Rectal smooth muscle tissue (tissue), 1 donor: ENCODE measurements at regions not wholly inside any gene's neighbourhood (a gene's known extent, or its start where the extent isn't known, plus 50 kb on each side); places are given as distances from the start of the nearest gene placed in this dataset.
"Not testable (repeated sequence)": the region's sequence is repeated elsewhere in the genome, so short reads cannot be mapped to it uniquely, and the experiment has no call there.

Experiments
- H3K27ac ChIP-seq: one replicate; pipeline ENCODE4 v1.7.0; 2013; ENCODE audit warnings: low read depth, low read length, inconsistent platforms
- H3K27me3 ChIP-seq: one replicate; pipeline ENCODE4 v1.7.0; 2013; ENCODE audit warnings: low read length; ENCODE audit not compliant: control insufficient read depth, insufficient read depth
- H3K36me3 ChIP-seq: one replicate; pipeline ENCODE4 v1.7.0; 2013; ENCODE audit warnings: low read length; ENCODE audit not compliant: control insufficient read depth, insufficient read depth
- H3K4me1 ChIP-seq: one replicate; pipeline ENCODE4 v1.7.0; 2013; ENCODE audit warnings: low read length; ENCODE audit not compliant: control insufficient read depth, insufficient read depth
- H3K4me3 ChIP-seq: one replicate; pipeline ENCODE4 v1.7.0; 2013; ENCODE audit warnings: low read length
- H3K9ac ChIP-seq: one replicate; pipeline ENCODE4 v1.7.0; 2013; ENCODE audit warnings: low read length

DNA sequence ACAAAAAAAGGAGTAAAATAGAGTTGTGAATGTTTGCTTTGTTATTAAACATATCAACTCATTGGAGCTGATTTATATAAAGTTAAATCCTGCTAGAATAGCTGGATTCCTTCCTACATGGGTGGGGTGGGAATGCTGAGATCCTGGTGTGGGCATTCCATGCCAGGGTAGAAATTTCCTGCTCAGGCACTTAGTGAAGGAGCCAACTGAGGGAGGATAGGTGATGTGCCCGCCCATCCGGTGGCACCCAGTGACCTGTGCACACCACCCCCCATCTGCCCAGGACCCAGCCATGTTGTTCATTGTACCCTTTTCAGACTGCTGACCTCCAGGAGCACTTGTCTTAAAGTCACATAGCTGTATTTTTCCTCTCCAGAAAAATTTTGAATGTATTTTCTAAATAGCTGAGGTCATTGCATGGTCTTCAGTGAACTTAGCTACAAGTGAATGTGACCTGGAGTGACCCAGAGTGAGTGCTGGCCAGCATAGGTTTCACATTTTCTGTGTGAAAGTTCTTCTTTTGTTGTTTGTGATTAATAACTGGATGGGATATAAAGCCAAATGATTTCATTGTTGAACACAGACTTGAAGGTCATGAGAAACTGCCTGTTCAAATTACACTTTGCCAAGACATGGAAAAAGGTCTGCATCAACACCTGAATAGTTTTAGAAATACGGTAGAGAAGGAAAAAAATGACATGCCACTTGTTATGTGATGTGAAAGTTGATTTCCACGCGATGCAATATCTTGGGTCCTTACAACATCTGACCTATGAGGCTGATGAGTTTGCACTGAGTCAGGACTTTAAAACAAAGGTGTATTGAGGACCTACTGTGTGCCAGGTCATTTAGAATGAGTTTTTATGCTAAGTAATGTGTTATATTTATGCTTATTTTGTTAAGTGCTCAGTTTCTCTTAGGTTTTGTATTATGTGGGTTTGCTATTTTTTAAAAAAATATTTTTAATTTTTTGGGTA is 77.2 kb downstream of the UTRN start:
- no peak overlapping the region for H3K4me3 ChIP-seq
- H3K9ac ChIP-seq = no peak overlapping the region
- H3K36me3 ChIP-seq = no peaks in the 10 kb centered on the region
- H3K4me1 ChIP-seq = no peaks in the 10 kb centered on the region
- H3K27ac ChIP-seq = no peak overlapping the region
- H3K27me3 ChIP-seq = no peaks in the 10 kb centered on the region

DNA sequence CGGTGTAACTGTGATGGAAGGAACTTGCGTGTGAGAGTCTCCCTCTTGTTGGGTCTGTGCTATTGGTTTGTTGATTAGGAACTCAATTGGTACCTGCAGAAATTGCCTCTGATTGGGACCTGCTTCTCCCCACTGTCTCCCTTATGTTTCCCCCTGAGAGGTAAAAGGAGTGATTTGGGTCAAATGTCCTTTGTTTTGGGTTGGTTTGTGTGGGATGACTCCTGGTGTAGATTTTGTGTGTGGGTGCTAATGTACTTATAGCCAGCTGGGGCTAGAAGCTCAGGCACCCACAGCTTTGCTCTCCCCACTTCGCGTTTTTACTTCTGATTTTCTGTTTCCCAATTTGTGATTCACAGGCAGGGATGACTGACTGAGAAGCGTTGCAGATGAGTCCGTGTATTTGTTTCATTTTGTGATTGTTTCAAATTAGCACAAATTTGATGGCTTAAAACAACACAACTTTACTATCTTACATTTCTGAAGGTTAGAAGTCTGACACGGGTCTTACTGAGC is 79.1 kb downstream of the UTRN start:
- no peaks in the 10 kb centered on the region for H3K36me3 ChIP-seq
- H3K4me1 ChIP-seq = no peaks in the 10 kb centered on the region
- H3K27me3 ChIP-seq = no peaks in the 10 kb centered on the region
- no peak overlapping the region for H3K27ac ChIP-seq
- no peak overlapping the region for H3K4me3 ChIP-seq
- no peak overlapping the region for H3K9ac ChIP-seq

GRCh38 chr6:144364782-144365181 is 79.6 kb downstream of the UTRN start:
- Histone ChIP-seq H3K9ac (no peak overlapping the region), H3K4me3 (no peak overlapping the region), H3K27ac (no peak overlapping the region), H3K36me3 (no peaks in the 10 kb centered on the region), H3K27me3 (no peaks in the 10 kb centered on the region), H3K4me1 (no peaks in the 10 kb centered on the region)

GRCh38 chr6:144365271-144365670 is 80.1 kb downstream of the UTRN start:
- Histone ChIP-seq H3K4me3 (no peak overlapping the region), H3K36me3 (no peaks in the 10 kb centered on the region), H3K27ac (no peak overlapping the region), H3K9ac (no peak overlapping the region), H3K4me1 (no peaks in the 10 kb centered on the region), H3K27me3 (no peaks in the 10 kb centered on the region)

DNA sequence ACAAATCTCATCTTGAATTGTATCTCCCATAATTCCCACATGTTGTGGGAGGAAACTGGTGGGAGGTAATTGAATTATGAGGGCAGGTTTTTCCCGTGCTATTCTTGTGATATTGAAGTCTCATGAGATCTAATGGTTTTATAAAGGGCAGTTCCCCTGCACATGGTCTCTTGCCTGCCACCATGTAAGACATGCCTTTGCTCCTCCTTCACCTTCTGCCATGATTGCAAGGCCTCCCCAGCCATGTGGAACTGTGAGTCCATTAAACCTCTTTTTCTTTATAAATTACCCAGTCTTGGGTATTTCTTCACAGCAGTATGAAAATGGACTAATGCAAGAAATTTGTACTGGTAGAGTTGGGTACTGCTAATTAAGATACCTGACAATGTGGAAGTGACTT is 84.6 kb downstream of the UTRN start:
- not testable (repeated sequence) for H3K27me3 ChIP-seq, H3K4me1 ChIP-seq, H3K27ac ChIP-seq, H3K4me3 ChIP-seq, H3K9ac ChIP-seq, H3K36me3 ChIP-seq

DNA sequence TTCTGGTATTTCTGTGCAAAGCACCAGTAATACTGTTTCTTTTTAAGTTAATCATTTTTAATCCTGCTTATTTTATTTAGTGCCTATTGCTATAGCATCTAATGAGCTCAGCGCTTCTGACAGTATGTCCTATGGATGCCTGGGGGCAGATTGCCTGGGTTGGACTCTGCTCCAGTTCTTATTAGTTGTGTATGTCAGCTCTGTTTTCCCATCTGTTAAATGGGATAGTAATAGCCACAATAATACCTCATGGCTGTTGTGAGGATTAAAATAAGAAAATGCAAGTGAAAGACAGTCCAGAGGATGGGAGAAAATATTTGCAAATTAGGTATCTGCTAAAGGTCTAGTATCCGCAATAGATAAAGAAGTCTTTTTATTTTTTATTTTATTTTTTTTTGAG is 87.0 kb downstream of the UTRN start:
- Histone ChIP-seq H3K27ac (no peak overlapping the region), H3K4me3 (no peak overlapping the region), H3K36me3 (no peaks in the 10 kb centered on the region), H3K9ac (no peak overlapping the region), H3K27me3 (no peaks in the 10 kb centered on the region), H3K4me1 (no peaks in the 10 kb centered on the region)

DNA sequence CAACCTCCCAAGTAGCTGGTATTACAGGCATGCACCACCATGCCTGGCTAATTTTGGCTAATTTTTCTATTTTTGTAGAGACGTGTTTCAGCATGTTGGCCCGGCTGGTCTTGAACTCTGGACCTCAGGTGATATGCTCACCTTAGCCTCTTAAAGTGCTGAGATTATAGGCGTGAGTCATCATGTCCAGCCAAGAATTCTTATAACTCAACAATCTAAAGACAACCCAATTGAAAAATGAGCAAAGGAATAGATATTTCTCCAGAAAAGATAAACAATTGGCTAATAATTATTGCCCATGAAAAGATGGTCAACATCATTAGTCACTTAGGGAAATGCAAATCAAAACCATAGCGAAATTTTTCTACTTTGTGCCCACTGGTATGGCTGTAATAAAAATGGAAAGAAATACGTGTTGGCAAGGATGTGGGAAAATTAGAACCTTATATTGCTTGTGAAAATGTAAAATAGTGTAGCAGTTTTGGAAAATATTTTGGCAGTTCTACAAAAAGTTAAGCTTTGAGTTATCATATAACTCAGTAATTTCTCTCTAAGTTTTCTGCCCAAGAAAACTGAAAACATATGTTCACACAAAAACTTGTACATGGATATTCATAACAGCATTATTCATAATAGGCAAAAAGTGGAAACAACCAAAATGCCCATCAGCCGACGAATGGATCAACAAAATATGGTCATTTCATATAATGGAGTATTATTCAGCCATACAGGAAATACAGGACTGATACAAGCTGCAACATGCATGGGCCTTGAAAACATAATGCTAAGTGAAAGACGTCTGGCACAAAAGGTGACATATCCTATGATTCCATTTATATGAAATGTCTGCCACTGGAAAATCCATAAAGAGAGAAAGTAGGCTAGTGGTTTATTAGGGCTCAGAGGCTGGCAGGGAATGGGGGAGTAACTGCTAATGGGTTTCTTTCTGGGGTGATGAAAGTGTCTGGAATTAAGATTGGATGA is 87.8 kb downstream of the UTRN start:
- Histone ChIP-seq H3K9ac (no peak overlapping the region), H3K27me3 (no peaks in the 10 kb centered on the region), H3K36me3 (no peaks in the 10 kb centered on the region), H3K4me1 (no peaks in the 10 kb centered on the region), H3K27ac (no peak overlapping the region), H3K4me3 (no peak overlapping the region)

DNA sequence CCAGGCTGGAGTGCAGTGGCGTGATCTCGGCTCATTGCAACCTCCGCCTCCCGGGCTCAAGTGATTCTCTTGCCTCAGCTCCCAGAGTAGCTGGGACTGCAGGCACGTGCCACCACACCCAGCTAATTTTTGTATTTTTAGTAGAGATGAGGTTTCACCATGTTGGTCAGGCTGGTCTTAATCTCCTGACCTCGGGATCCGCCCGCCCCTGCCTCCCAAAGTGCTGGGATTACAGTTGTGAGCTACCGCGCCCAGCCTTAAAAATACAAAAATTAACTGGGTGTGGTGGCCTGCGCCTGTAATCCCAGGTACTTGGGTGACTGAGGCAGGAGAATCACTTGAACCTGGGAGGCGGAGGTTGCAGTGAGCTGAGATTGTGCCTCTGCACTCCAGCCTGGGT is 89.4 kb downstream of the UTRN start:
- H3K9ac ChIP-seq, H3K27me3 ChIP-seq, H3K27ac ChIP-seq, H3K36me3 ChIP-seq, H3K4me3 ChIP-seq, H3K4me1 ChIP-seq: not testable (repeated sequence)

- H3K4me3 ChIP-seq = no peak overlapping the region
- H3K36me3 ChIP-seq = no peaks in the 10 kb centered on the region
- H3K27ac ChIP-seq = no peak overlapping the region
- no peaks in the 10 kb centered on the region for H3K4me1 ChIP-seq
- H3K27me3 ChIP-seq = no peaks in the 10 kb centered on the region
- no peak overlapping the region for H3K9ac ChIP-seq
Measured at GRCh38 chr6:144377586-144378210, 92.6 kb downstream of the UTRN start.

GRCh38 chr6:144378437-144378836 is 93.3 kb downstream of the UTRN start:
- Histone ChIP-seq H3K36me3 (no peaks in the 10 kb centered on the region), H3K9ac (no peak overlapping the region), H3K27ac (no peak overlapping the region), H3K4me1 (no peaks in the 10 kb centered on the region), H3K4me3 (no peak overlapping the region), H3K27me3 (no peaks in the 10 kb centered on the region)

GRCh38 chr6:144379356-144379755 is 94.2 kb downstream of the UTRN start:
- Histone ChIP-seq H3K27ac (no peak overlapping the region), H3K36me3 (no peaks in the 10 kb centered on the region), H3K4me1 (no peaks in the 10 kb centered on the region), H3K4me3 (no peak overlapping the region), H3K27me3 (no peaks in the 10 kb centered on the region), H3K9ac (no peak overlapping the region)

DNA sequence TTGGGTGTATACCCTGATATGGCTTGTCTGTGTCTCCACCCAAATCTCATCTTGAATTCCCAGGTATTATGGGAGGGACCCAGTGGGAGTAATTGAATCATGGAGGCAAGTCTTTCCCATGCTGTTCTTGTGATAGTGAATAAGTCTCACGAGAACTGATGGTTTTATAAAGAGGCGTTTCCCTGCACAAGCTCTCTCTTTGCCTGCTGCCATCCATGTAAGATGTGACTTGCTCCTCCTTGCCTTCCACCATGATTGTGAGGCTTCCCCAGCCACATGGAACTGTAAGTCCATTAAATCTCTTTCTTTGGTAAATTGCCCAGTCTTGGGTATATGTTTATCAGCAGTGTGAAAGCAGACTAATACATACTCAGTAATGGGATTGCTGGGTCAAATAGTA is 96.4 kb downstream of the UTRN start:
- not testable (repeated sequence) for H3K4me1 ChIP-seq, H3K27ac ChIP-seq, H3K4me3 ChIP-seq, H3K9ac ChIP-seq, H3K27me3 ChIP-seq, H3K36me3 ChIP-seq
